IMR-90 (cell line): ENCODE measurements at regions not wholly inside any gene's neighbourhood (a gene's known extent, or its start where the extent isn't known, plus 50 kb on each side); places are given as distances from the start of the nearest gene placed in this dataset.

Source experiments
- ATAC-seq: fragments of 200-7000 bp; cut with Tn5 transposase; 2 replicates; pipeline ENCODE4 v1.9.1; 2020; ENCODE audit warnings: low read depth, mild to moderate bottlenecking, moderate library complexity
- BruUV-seq: library from RNA; stranded (reverse); fragments of 400-500 nt; replicated peaks from 2 replicates; lab custom pipeline; 2021; lab: Mats Ljungman, UMichigan
- CTCF ChIA-PET: fragments of 300-600 bp; formaldehyde crosslinking; extraction: SDS; loops from one replicate; lab custom pipeline; 2021; ENCODE audit warnings: antibody characterized with exemption; lab: Yijun Ruan, JAX
- POLR2A ChIA-PET: fragments of 300-600 bp; sonication (Branson Sonifier 250); formaldehyde crosslinking; loops from one replicate; lab custom pipeline; 2022; ENCODE audit warnings: antibody characterized with exemption; ENCODE audit not compliant: unreplicated experiment; lab: Charles Lee
- DNase-seq: peaks from one replicate; pipeline ENCODE4 v3.0.0; 2013
- H2AFZ ChIP-seq: replicated peaks from 2 replicates; pipeline ENCODE3; 2013; ENCODE audit warnings: low read length, mild to moderate bottlenecking; ENCODE audit not compliant: poor library complexity
- H2AK5ac ChIP-seq: 2 replicates; pipeline ENCODE4 v1.6.1; 2013; ENCODE audit warnings: low read depth, low read length, inconsistent platforms
- H2AK9ac ChIP-seq: replicated peaks from 2 replicates; pipeline ENCODE3; 2013; ENCODE audit warnings: mild to moderate bottlenecking, low read depth, low read length, moderate library complexity; ENCODE audit not compliant: poor library complexity
- H2BK120ac ChIP-seq: 2 replicates; pipeline ENCODE4 v1.6.1; 2013; ENCODE audit warnings: low read depth, low read length, inconsistent platforms
- H2BK15ac ChIP-seq: 3 replicates; pipeline ENCODE4 v1.6.1; 2013; ENCODE audit warnings: low read depth, low read length, inconsistent platforms
- H2BK20ac ChIP-seq: 2 replicates; pipeline ENCODE4 v1.6.1; 2013; ENCODE audit warnings: low read depth, mild to moderate bottlenecking, inconsistent platforms, low read length, moderate library complexity
- H2BK5ac ChIP-seq: 2 replicates; pipeline ENCODE4 v1.6.1; 2013; ENCODE audit warnings: mild to moderate bottlenecking, low read depth, low read length, inconsistent platforms; ENCODE audit not compliant: poor library complexity, severe bottlenecking
- H3K14ac ChIP-seq: replicated peaks from 2 replicates; pipeline ENCODE4 v1.6.1; 2013; ENCODE audit warnings: low read depth, low read length, inconsistent platforms
- H3K18ac ChIP-seq: 2 replicates; pipeline ENCODE4 v1.6.1; 2013; ENCODE audit warnings: low read depth, low read length, control low read depth
- H3K23ac ChIP-seq: 2 replicates; pipeline ENCODE4 v1.6.1; 2013; ENCODE audit warnings: low read depth, low read length, inconsistent platforms
- H3K27ac ChIP-seq: 2 replicates; pipeline ENCODE4 v1.5.1; 2013; ENCODE audit warnings: mild to moderate bottlenecking, control low read depth, low read length; ENCODE audit not compliant: insufficient read depth
- H3K27me3 ChIP-seq: 2 replicates; pipeline ENCODE4 v1.6.1; 2013; ENCODE audit warnings: low read length; ENCODE audit not compliant: control insufficient read depth, insufficient read depth
- H3K36me3 ChIP-seq: 2 replicates; pipeline ENCODE4 v1.6.1; 2013; ENCODE audit warnings: low read length, mixed read lengths; ENCODE audit not compliant: control insufficient read depth, insufficient read depth
- H3K4ac ChIP-seq: 2 replicates; pipeline ENCODE4 v1.6.1; 2013; ENCODE audit warnings: low read depth, low read length, inconsistent platforms
- H3K4me1 ChIP-seq: 2 replicates; pipeline ENCODE4 v1.6.1; 2013; ENCODE audit warnings: low read length, mixed read lengths; ENCODE audit not compliant: control insufficient read depth, insufficient read depth
- H3K4me2 ChIP-seq: 2 replicates; pipeline ENCODE4 v1.6.1; 2013; ENCODE audit warnings: low read depth, mild to moderate bottlenecking, control low read depth, low read length, moderate library complexity
- H3K4me3 ChIP-seq: 2 replicates; pipeline ENCODE4 v1.5.1; 2013; ENCODE audit warnings: low read depth, mild to moderate bottlenecking, control low read depth, low read length, moderate library complexity; ENCODE audit not compliant: insufficient read depth
- H3K56ac ChIP-seq: 2 replicates; pipeline ENCODE4 v1.6.1; 2013; ENCODE audit warnings: low read length, inconsistent platforms; ENCODE audit not compliant: insufficient read depth; ENCODE audit errors: extremely low read depth
- H3K79me1 ChIP-seq, 2 experiments: 2 replicates each; pipeline ENCODE4 v1.6.1; 2013; ENCODE audit warnings: low read length in 2 of 2, inconsistent platforms in 1 of 2, low read depth in 1 of 2
- H3K9ac ChIP-seq: 2 replicates; pipeline ENCODE4 v1.6.1; 2013; ENCODE audit warnings: low read depth, low read length, control low read depth
- H3K9me1 ChIP-seq: 2 replicates; pipeline ENCODE4 v1.6.1; 2013; ENCODE audit warnings: low read length, inconsistent platforms; ENCODE audit not compliant: insufficient read depth
- H3K9me3 ChIP-seq: 2 replicates; pipeline ENCODE4 v1.6.1; 2013; ENCODE audit warnings: low read length; ENCODE audit not compliant: control insufficient read depth, insufficient read depth
- H4K20me1 ChIP-seq: 2 replicates; pipeline ENCODE4 v1.6.1; 2013; ENCODE audit warnings: low read length, inconsistent platforms; ENCODE audit not compliant: insufficient read depth
- H4K5ac ChIP-seq: 2 replicates; pipeline ENCODE4 v1.6.1; 2013; ENCODE audit warnings: mild to moderate bottlenecking, low read depth, low read length, control low read depth
- H4K8ac ChIP-seq, 2 experiments: 2 replicates each; pipeline ENCODE4 v1.6.1; 2013; ENCODE audit warnings: low read depth in 2 of 2, low read length in 2 of 2, control low read depth in 1 of 2, inconsistent platforms in 1 of 2
- H4K91ac ChIP-seq: 2 replicates; pipeline ENCODE4 v1.6.1; 2013; ENCODE audit warnings: low read depth, low read length, inconsistent platforms; ENCODE audit not compliant: insufficient read depth
- BHLHE40 ChIP-seq: fragments of 150-350 bp; IDR thresholded peaks from 2 replicates; pipeline ENCODE4 v1.6.1; 2016; ENCODE audit warnings: mild to moderate bottlenecking, low read depth, low read length
- CEBPB ChIP-seq: IDR thresholded peaks from 2 replicates; pipeline ENCODE4 v1.6.1; 2012; ENCODE audit warnings: low read depth, low read length, improper control_type of control experiment
- CHD1 ChIP-seq: IDR thresholded peaks from 2 replicates; pipeline ENCODE4 v1.6.1; 2012; ENCODE audit warnings: low read depth, low read length, improper control_type of control experiment
- ELK1 ChIP-seq: fragments of 150-350 bp; IDR thresholded peaks from 2 replicates; pipeline ENCODE4 v1.6.1; 2016; ENCODE audit warnings: low read depth, mild to moderate bottlenecking, low read length, moderate library complexity, borderline replicate concordance
- FOS ChIP-seq: fragments of 150-350 bp; IDR thresholded peaks from 2 replicates; pipeline ENCODE4 v1.6.1; 2016; ENCODE audit warnings: low read depth, low read length
- MAFK ChIP-seq: IDR thresholded peaks from 2 replicates; pipeline ENCODE4 v1.6.1; 2012; ENCODE audit warnings: low read depth, low read length, improper control_type of control experiment
- MAZ ChIP-seq: IDR thresholded peaks from 2 replicates; pipeline ENCODE4 v1.6.1; 2012; ENCODE audit warnings: low read depth, mild to moderate bottlenecking, low read length, improper control_type of control experiment, moderate library complexity, borderline replicate concordance
- MXI1 ChIP-seq: IDR thresholded peaks from 2 replicates; pipeline ENCODE4 v1.6.1; 2012; ENCODE audit warnings: low read depth, mild to moderate bottlenecking, low read length, moderate library complexity, borderline replicate concordance
- NFE2L2 ChIP-seq: fragments of 150-350 bp; IDR thresholded peaks from 2 replicates; pipeline ENCODE4 v1.6.1; 2016; ENCODE audit warnings: low read depth, mild to moderate bottlenecking, low read length
- POLR2A ChIP-seq: IDR thresholded peaks from 2 replicates; pipeline ENCODE4 v1.6.1; 2012; ENCODE audit warnings: mild to moderate bottlenecking, low read depth, low read length
- RAD21 ChIP-seq: IDR thresholded peaks from 2 replicates; pipeline ENCODE4 v1.6.1; 2012; ENCODE audit warnings: low read length, improper control_type of control experiment
- RCOR1 ChIP-seq: IDR thresholded peaks from 2 replicates; pipeline ENCODE4 v1.6.1; 2012; ENCODE audit warnings: mild to moderate bottlenecking, low read length, improper control_type of control experiment; ENCODE audit not compliant: insufficient replicate concordance
- RFX5 ChIP-seq: IDR thresholded peaks from 2 replicates; pipeline ENCODE4 v1.8.0; 2012; ENCODE audit warnings: low read depth, mild to moderate bottlenecking, low read length, moderate library complexity
- SMC3 ChIP-seq: fragments of 150-350 bp; IDR thresholded peaks from 2 replicates; pipeline ENCODE4 v1.6.1; 2016; ENCODE audit warnings: low read depth, mild to moderate bottlenecking, antibody characterized with exemption, low read length, moderate library complexity
- USF2 ChIP-seq: fragments of 150-350 bp; IDR thresholded peaks from 2 replicates; pipeline ENCODE4 v1.6.1; 2017; ENCODE audit warnings: mild to moderate bottlenecking, antibody characterized with exemption, low read length, low read depth
- WGBS, 2 experiments: methylation state at CpG; one replicate each; pipeline versions ENCODE4 v1.1.5 to v1.1.7; 2013; ENCODE audit warnings: missing lambda C conversion rate in 2 of 2; ENCODE audit not compliant: insufficient read length in 1 of 2; ENCODE audit errors: extremely low coverage in 2 of 2; 5-methylcytosine and 5-hydroxymethylcytosine counted together
- dilution Hi-C: fragments of 300-500 bp; cut with HindIII; formaldehyde crosslinking; loops from one replicate; pipeline ENCODE4 v1.14.3; 2018; ENCODE audit warnings: low sequenced_read_pairs; ENCODE audit not compliant: unreplicated experiment
- in situ Hi-C: fragments of 300-500 bp; cut with MboI; formaldehyde crosslinking; loops from 3 replicates; pipeline ENCODE4 v1.14.3; 2019; ENCODE audit warnings: low sequenced_read_pairs, inconsistent platforms, mixed read lengths
- intact Hi-C: fragments of 100-400 bp; cut with micrococcal nuclease; formaldehyde crosslinking; loops from 2 replicates; pipeline ENCODE4 v1.10.0; 2022
- TF ChIP-seq, protein P1 (sequence below): conservative IDR thresholded peaks from 2 replicates; pipeline ENCODE4 v1.5.1; 2012; ENCODE audit warnings: mild to moderate bottlenecking, low read depth, low read length, improper control_type of control experiment

DNA sequence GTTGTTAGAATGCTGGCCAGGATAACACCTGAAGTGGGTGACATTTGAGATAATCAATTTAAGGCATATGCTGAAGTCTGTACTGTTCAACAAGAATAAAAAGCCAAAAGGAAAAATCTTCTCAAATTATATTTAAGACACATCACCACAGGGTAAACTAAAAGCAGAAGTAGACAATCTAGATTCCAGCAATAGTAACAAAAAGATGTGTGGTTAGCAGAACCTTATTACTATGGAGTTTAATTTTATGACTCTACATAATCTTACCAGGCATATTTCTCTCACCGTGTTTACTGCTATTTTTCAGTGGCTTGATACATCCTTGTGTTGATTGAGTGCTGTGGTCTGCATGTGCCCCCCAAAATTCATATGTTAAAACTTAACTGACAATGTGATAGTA is 300.4 kb upstream of the ZP4 start:
- Histone ChIP-seq H4K5ac (no peak overlapping the region), H3K4me2 (no peak overlapping the region), H3K4me3 (no peak overlapping the region), H3K9me1 (no peaks in the 10 kb centered on the region), H3K27ac (no peak overlapping the region), H2BK20ac (no peak overlapping the region), H2BK120ac (no peak overlapping the region), H3K27me3 (no peaks in the 10 kb centered on the region), H3K18ac (no peak overlapping the region), H3K79me1 (no peaks in the 10 kb centered on the region), H2AK9ac (no peak overlapping the region), H3K36me3 (no peaks in the 10 kb centered on the region), H3K56ac (no peak overlapping the region), H3K4ac (no peak overlapping the region), H3K9me3 (peaks cover 9% of the 10 kb centered on the region), H3K14ac (no peak overlapping the region), H4K20me1 (no peaks in the 10 kb centered on the region), H2AK5ac (no peak overlapping the region), H3K4me1 (no peaks in the 10 kb centered on the region), H2BK5ac (no peak overlapping the region), H2BK15ac (no peak overlapping the region), H2AFZ (no peak overlapping the region), H4K91ac (no peak overlapping the region), H3K9ac (no peak overlapping the region), H4K8ac (no peak overlapping the region), H3K23ac (no peak overlapping the region)
- ChIA-PET POLR2A (no interaction called here), CTCF (no interaction called here)
- DNase-seq (no peak), ATAC-seq (no peak)
- WGBS, 2 experiments: no CpG with 5 or more reads among the region's 1 CpG
- in situ Hi-C loops (no loop called here), dilution Hi-C loops (no loop called here), intact Hi-C loops (no loop called here)
- BruUV-seq: no TSS peak
- TF ChIP-seq CHD1 (no peak), MAZ (no peak), BHLHE40 (no peak), USF2 (no peak), CEBPB (no peak), NFE2L2 (no peak), RAD21 (no peak), RCOR1 (no peak), SMC3 (no peak), MXI1 (no peak), POLR2A (no peak), RFX5 (no peak), FOS (no peak), MAFK (no peak), ELK1 (no peak)
- TF ChIP-seq, protein P1, sequence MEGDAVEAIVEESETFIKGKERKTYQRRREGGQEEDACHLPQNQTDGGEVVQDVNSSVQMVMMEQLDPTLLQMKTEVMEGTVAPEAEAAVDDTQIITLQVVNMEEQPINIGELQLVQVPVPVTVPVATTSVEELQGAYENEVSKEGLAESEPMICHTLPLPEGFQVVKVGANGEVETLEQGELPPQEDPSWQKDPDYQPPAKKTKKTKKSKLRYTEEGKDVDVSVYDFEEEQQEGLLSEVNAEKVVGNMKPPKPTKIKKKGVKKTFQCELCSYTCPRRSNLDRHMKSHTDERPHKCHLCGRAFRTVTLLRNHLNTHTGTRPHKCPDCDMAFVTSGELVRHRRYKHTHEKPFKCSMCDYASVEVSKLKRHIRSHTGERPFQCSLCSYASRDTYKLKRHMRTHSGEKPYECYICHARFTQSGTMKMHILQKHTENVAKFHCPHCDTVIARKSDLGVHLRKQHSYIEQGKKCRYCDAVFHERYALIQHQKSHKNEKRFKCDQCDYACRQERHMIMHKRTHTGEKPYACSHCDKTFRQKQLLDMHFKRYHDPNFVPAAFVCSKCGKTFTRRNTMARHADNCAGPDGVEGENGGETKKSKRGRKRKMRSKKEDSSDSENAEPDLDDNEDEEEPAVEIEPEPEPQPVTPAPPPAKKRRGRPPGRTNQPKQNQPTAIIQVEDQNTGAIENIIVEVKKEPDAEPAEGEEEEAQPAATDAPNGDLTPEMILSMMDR: no peak
